OCI-LY7 (cell line): ENCODE measurements at regions not wholly inside any gene's neighbourhood (a gene's known extent, or its start where the extent isn't known, plus 50 kb on each side); places are given as distances from the start of the nearest gene placed in this dataset.

ENCODE experiments used
- CTCF ChIP-seq: fragments of 200-600 bp; sonication (generic); conservative IDR thresholded peaks from 2 replicates; pipeline ENCODE4 v1.5.1; 2014; ENCODE audit warnings: mild to moderate bottlenecking, antibody characterized with exemption, low read length, moderate library complexity, mixed read lengths
- EZH2phosphoT487 ChIP-seq: fragments of 200-600 bp; sonication (generic); IDR thresholded peaks from 2 replicates; pipeline ENCODE4 v1.6.1; 2018; ENCODE audit warnings: low read depth, borderline replicate concordance, mild to moderate bottlenecking, mixed run types, antibody characterized with exemption, low read length, moderate library complexity, mixed read lengths

DNA sequence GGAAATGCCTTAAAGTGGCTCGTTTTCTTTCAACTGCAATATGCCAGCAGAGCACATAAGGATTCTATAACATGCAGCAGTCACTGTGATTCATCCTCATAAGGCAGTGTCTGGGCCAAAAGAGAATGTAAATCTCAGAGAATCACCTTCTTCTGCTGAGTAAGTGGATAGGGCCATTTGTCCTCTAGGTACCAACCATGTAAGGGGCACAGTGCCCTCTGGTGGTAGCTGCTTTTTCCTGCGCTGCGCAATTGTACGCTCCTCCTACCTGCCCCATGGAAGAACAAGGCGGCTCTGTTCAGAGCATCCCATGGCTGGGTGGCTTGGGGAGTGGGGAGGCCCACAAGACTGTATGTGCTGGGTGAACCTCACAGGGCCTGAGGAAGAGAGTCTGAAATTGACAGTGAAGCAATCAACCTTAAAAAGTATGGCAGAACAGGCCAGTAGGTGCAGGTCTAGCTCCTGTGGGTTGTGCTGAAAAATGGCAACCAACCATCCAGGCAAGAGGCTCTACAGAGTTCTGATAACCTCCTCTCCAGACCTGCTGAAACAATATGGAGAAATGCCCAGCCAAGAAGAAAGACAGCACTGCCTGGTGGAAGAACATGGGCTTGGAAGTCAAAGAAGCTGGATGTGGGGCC lies 78.6 kb upstream of the C10orf90 start:
- TF ChIP-seq CTCF (peak; percentile 80), EZH2phosphoT487 (no peak)
